H1 (cell line): ENCODE measurements at regions not wholly inside any gene's neighbourhood (a gene's known extent, or its start where the extent isn't known, plus 50 kb on each side); places are given as distances from the start of the nearest gene placed in this dataset.

Experiments used
- MAFK ChIP-seq: IDR thresholded peaks from 2 replicates; pipeline ENCODE4 v1.6.1; 2012; ENCODE audit warnings: low read depth, mild to moderate bottlenecking, improper control_type of control experiment, low read length
- ZNF274 ChIP-seq: IDR thresholded peaks from 2 replicates; pipeline ENCODE4 v1.7.0; 2012; ENCODE audit warnings: low read length, borderline replicate concordance; ENCODE audit errors: extremely low read depth

DNA sequence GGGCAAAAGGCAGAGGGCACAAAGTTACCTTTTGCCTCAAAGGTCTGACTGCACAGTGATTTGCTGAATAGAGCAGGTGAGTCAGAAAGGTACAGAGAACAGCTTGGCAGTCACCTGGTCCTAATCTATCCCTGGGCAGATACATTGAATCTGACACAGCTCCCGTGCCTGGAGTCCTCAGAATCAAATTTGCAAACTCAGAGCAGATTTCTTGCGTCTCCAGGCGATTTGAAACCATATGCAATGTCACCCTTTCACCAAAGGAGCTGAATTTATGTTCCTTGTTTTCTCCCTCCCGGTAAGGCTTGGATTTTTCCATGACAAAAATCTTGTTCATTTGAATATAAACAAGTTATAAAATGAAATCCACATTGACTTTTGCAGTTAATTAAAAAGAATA is 81.6 kb upstream of the SNAP25 start:
- TF ChIP-seq MAFK (no peak), ZNF274 (no peak)
